A549 (cell line): ENCODE measurements at regions not wholly inside any gene's neighbourhood (a gene's known extent, or its start where the extent isn't known, plus 50 kb on each side); places are given as distances from the start of the nearest gene placed in this dataset.

Source experiments
- ATAC-seq, 2 experiments: fragments of 200-7000 bp in 1 of 2; fragments of >200 bp in 1 of 2; cut with Nextera tagmentation in 1 of 2; cut with Tn5 transposase in 1 of 2; 3 replicates each; pipeline versions ENCODE4 v1.8.0 to v1.9.1; 2018 to 2020; ENCODE audit warnings: mild to moderate bottlenecking in 1 of 2, moderate library complexity in 1 of 2
- CTCF ChIA-PET: fragments of 300-600 bp; sonication (Branson Sonifier 250); formaldehyde crosslinking; extraction: SDS; loops from one replicate; lab custom pipeline; 2021; ENCODE audit warnings: antibody characterized with exemption, inconsistent platforms; lab: Yijun Ruan, JAX
- POLR2A ChIA-PET: fragments of 350-600 bp; formaldehyde crosslinking; extraction: SDS; loops from one replicate; lab custom pipeline; 2021; ENCODE audit warnings: antibody characterized with exemption, inconsistent platforms; lab: Yijun Ruan, JAX
- DNase-seq, 2 experiments: peaks; one replicate each; pipeline versions ENCODE4 v3.0.0 to v3.0.0-alpha.2; 2011 to 2016; ENCODE audit warnings: low read depth in 1 of 2, low spot score in 1 of 2
- FAIRE-seq: peaks from 2 replicates; lab custom pipeline; 2011; peaks lifted over from hg19 to GRCh38; lab: Jason Lieb, UNC
- H3K27ac ChIP-seq, 2 experiments: fragments of >200 bp; sonication (Bioruptor Twin); formaldehyde crosslinking; 3 replicates each; pipeline ENCODE4 v1.5.1; 2016 to 2017
- H3K4me1 ChIP-seq: fragments of >200 bp; sonication (Bioruptor Twin); formaldehyde crosslinking; 3 replicates; pipeline ENCODE4 v1.6.1; 2016
- H3K4me2 ChIP-seq: fragments of >200 bp; sonication (Bioruptor Twin); formaldehyde crosslinking; 3 replicates; pipeline ENCODE4 v1.6.1; 2016
- H3K4me3 ChIP-seq: fragments of >200 bp; sonication (Bioruptor Twin); formaldehyde crosslinking; 3 replicates; pipeline ENCODE4 v1.5.1; 2016
- H3K9me3 ChIP-seq: fragments of >200 bp; sonication (Bioruptor Twin); formaldehyde crosslinking; 3 replicates; pipeline ENCODE4 v1.6.1; 2016
- ATOH8 ChIP-seq: fragments of 250-450 bp; sonication (Bioruptor Pico); IDR thresholded peaks from 2 replicates; pipeline ENCODE4 v1.5.0; 2020; ENCODE audit warnings: low read depth, mild to moderate bottlenecking, moderate library complexity
- BHLHE40 ChIP-seq: IDR thresholded peaks from 2 replicates; pipeline ENCODE4 v1.6.1; 2012; ENCODE audit warnings: low read depth, low read length, inconsistent platforms
- CTCF ChIP-seq: fragments of >200 bp; sonication (Bioruptor Twin); formaldehyde crosslinking; IDR thresholded peaks from 3 replicates; pipeline ENCODE4 v1.5.1; 2016
- E2F6 ChIP-seq: IDR thresholded peaks from 2 replicates; pipeline ENCODE4 v1.6.1; 2012; ENCODE audit warnings: low read depth, borderline replicate concordance
- EHF ChIP-seq: fragments of 250-450 bp; sonication (Bioruptor Pico); IDR thresholded peaks from 2 replicates; pipeline ENCODE4 v1.5.0; 2020; ENCODE audit warnings: mild to moderate bottlenecking
- ELK1 ChIP-seq: fragments of 150-350 bp; IDR thresholded peaks from 2 replicates; pipeline ENCODE4 v1.6.1; 2014; ENCODE audit warnings: low read depth, mild to moderate bottlenecking, low read length
- FOSL2 ChIP-seq, 2 experiments: fragments of 450-650 bp in 1 of 2; fragments of >200 bp in 1 of 2; sonication (Bioruptor Twin) in 1 of 2; formaldehyde crosslinking; IDR thresholded peaks; 2 replicates each; pipeline versions ENCODE4 v1.5.0 to v1.6.1; 2016 to 2020; ENCODE audit warnings: mild to moderate bottlenecking in 1 of 2, moderate library complexity in 1 of 2
- GATA3 ChIP-seq: IDR thresholded peaks from 2 replicates; pipeline ENCODE4 v1.6.1; 2012; ENCODE audit warnings: borderline replicate concordance
- HES2 ChIP-seq: fragments of >200 bp; sonication (Bioruptor Twin); formaldehyde crosslinking; IDR thresholded peaks from 2 replicates; pipeline ENCODE4 v1.6.1; 2016
- HEYL ChIP-seq: fragments of 250-450 bp; sonication (Bioruptor Pico); IDR thresholded peaks from 2 replicates; pipeline ENCODE4 v1.8.0; 2021; ENCODE audit warnings: mild to moderate bottlenecking, moderate library complexity
- JUN ChIP-seq, 2 experiments: fragments of >200 bp; sonication (Bioruptor Twin); formaldehyde crosslinking; IDR thresholded peaks; 2 replicates in 1 of 2; 3 replicates in 1 of 2; pipeline ENCODE4 v1.6.1; 2016 to 2017
- JUNB ChIP-seq: fragments of >200 bp; sonication (Bioruptor Twin); formaldehyde crosslinking; IDR thresholded peaks from 2 replicates; pipeline ENCODE4 v1.6.1; 2016
- KDM5A ChIP-seq: fragments of 200-600 bp; sonication (generic); IDR thresholded peaks from 2 replicates; pipeline ENCODE4 v1.6.1; 2016; ENCODE audit warnings: antibody characterized with exemption, mild to moderate bottlenecking
- MAFK ChIP-seq: fragments of 450-650 bp; IDR thresholded peaks from 2 replicates; pipeline ENCODE4 v1.6.1; 2014; ENCODE audit not compliant: partially characterized antibody
- NR3C1 ChIP-seq: fragments of >200 bp; sonication (Bioruptor Twin); formaldehyde crosslinking; IDR thresholded peaks from 3 replicates; pipeline ENCODE4 v1.6.1; 2017
- REST ChIP-seq: fragments of 200-600 bp; sonication (generic); IDR thresholded peaks from 2 replicates; pipeline ENCODE4 v1.6.1; 2016; ENCODE audit warnings: antibody characterized with exemption, mild to moderate bottlenecking, moderate library complexity
- RFX5 ChIP-seq: fragments of 450-650 bp; IDR thresholded peaks from 2 replicates; pipeline ENCODE4 v1.7.1; 2014; ENCODE audit warnings: antibody characterized with exemption, mild to moderate bottlenecking, moderate library complexity
- SREBF2 ChIP-seq: fragments of 450-650 bp; IDR thresholded peaks from 2 replicates; pipeline ENCODE4 v1.6.1; 2014; ENCODE audit warnings: mild to moderate bottlenecking, moderate library complexity
- USF2 ChIP-seq: fragments of 450-650 bp; IDR thresholded peaks from 2 replicates; pipeline ENCODE4 v1.6.1; 2014; ENCODE audit warnings: antibody characterized with exemption
- ZC3H11A ChIP-seq: fragments of 450-650 bp; IDR thresholded peaks from 2 replicates; pipeline ENCODE4 v1.6.1; 2014; ENCODE audit warnings: antibody characterized with exemption, mild to moderate bottlenecking
- ZFP36 ChIP-seq: fragments of 450-650 bp; IDR thresholded peaks from 2 replicates; pipeline ENCODE4 v1.6.1; 2014; ENCODE audit warnings: borderline replicate concordance; ENCODE audit not compliant: partially characterized antibody
- WGBS: methylation state at CpG from one replicate; pipeline ENCODE4 v1.1.6; 2017; ENCODE audit errors: missing lambda C conversion rate; 5-methylcytosine and 5-hydroxymethylcytosine counted together

GRCh38 chr20:10739134-10739533 is 65.3 kb upstream of the JAG1 start (continued):
- TF ChIP-seq REST, result no peak

- peaks cover 4% of the 10 kb centered on the region; the same call in 1 of the 3 replicates for H3K4me1 ChIP-seq
- no peak for FAIRE-seq
- 36% methylated on average over 7 of the region's 7 CpGs for WGBS
- H3K27ac ChIP-seq, result peak overlapping the region; percentile 30 to 38
- DNase-seq, result no peak
- ATAC-seq, result peak; percentile 56 to 76; a peak in 4 of 6 replicates
- POLR2A ChIA-PET, result no interaction called here
- TF ChIP-seq E2F6, result no peak
- no peak for TF ChIP-seq ELK1
- TF ChIP-seq HES2, result no peak
- TF ChIP-seq RFX5, result no peak
- no peak for TF ChIP-seq MAFK
- no peak for TF ChIP-seq ATOH8 (CRISPR knock-in tag)
- no peak for TF ChIP-seq ZC3H11A
- no peak for TF ChIP-seq HEYL
- no peak for TF ChIP-seq FOSL2 (IDR thresholded peaks at IDR 0.05)
- no peak for TF ChIP-seq FOSL2 (CRISPR knock-in tag; IDR thresholded peaks at IDR 0.05)
- no peak for TF ChIP-seq KDM5A
- no peak for TF ChIP-seq BHLHE40
- no peak for TF ChIP-seq USF2
- TF ChIP-seq JUN (IDR thresholded peaks at IDR 0.05), result no peak
- TF ChIP-seq, all 56 proteins: peak for 0
- no peak overlapping the region for H3K4me3 ChIP-seq
- CTCF ChIA-PET, result interaction anchor here (0.9 kb wide), 1 partner anchor 20 kb away, joined by 3 read pairs; no protein-coding TSS in a partner anchor
- no peaks in the 10 kb centered on the region for H3K9me3 ChIP-seq
- H3K4me2 ChIP-seq, result peak overlapping the region; percentile 69
Measured at GRCh38 chr20:10739566-10739965, 65.8 kb upstream of the JAG1 start.

- no peak for FAIRE-seq
- 66% methylated on average over 5 of the region's 5 CpGs for WGBS
- CTCF ChIA-PET, result interaction anchor here (1.4 to 1.8 kb wide), 2 partner anchors 9 to 67 kb away, joined by 3 to 5 read pairs; partner anchors contain the start of gene JAG1
- TF ChIP-seq JUNB, result no peak
- TF ChIP-seq GATA3, result no peak
- TF ChIP-seq ZFP36, result no peak
- no peak for TF ChIP-seq CTCF
- no peak for TF ChIP-seq NR3C1
- no peak for TF ChIP-seq SREBF2
- no peak for TF ChIP-seq EHF (CRISPR knock-in tag)
- H3K27ac ChIP-seq, result peak overlapping the region in 1 of 2 experiments; percentile 4; a peak in 1 of 6 replicates
- no peak for ATAC-seq
- no peak overlapping the region for H3K4me3 ChIP-seq
- no peaks in the 10 kb centered on the region for H3K9me3 ChIP-seq
- no peak overlapping the region for H3K4me2 ChIP-seq
- DNase-seq, result no peak
- H3K4me1 ChIP-seq, result peaks cover 4% of the 10 kb centered on the region; the same call in 1 of the 3 replicates
- POLR2A ChIA-PET, result no interaction called here
Measured at GRCh38 chr20:10741060-10741459, 67.3 kb upstream of the JAG1 start.
